Loucy (cell line): ENCODE measurements at regions not wholly inside any gene's neighbourhood (a gene's known extent, or its start where the extent isn't known, plus 50 kb on each side); places are given as distances from the start of the nearest gene placed in this dataset.

ENCODE experiments used
- H2AFZ ChIP-seq: fragments of 200-600 bp; sonication (generic); 2 replicates; pipeline ENCODE4 v1.6.0; 2016; ENCODE audit warnings: antibody characterized with exemption, mild to moderate bottlenecking, low read length, moderate library complexity
- H3F3A ChIP-seq: fragments of 200-600 bp; 2 replicates; pipeline ENCODE4 v1.6.0; 2016; ENCODE audit warnings: antibody characterized with exemption, low read depth, mild to moderate bottlenecking
- H3K27me3 ChIP-seq: fragments of 200-600 bp; sonication (generic); 2 replicates; pipeline ENCODE4 v1.6.1; 2014; ENCODE audit warnings: low read length, mild to moderate bottlenecking; ENCODE audit not compliant: insufficient read depth, poor library complexity, severe bottlenecking
- H3K36me3 ChIP-seq: fragments of 200-600 bp; sonication (generic); 2 replicates; pipeline ENCODE4 v1.6.1; 2016; ENCODE audit warnings: low read length; ENCODE audit not compliant: insufficient read depth
- H3K4me1 ChIP-seq: fragments of 200-600 bp; sonication (generic); 2 replicates; pipeline ENCODE4 v1.5.1; 2014; ENCODE audit warnings: low read length, mild to moderate bottlenecking; ENCODE audit not compliant: insufficient read depth, poor library complexity, severe bottlenecking
- H3K4me2 ChIP-seq: fragments of 200-600 bp; sonication (generic); 2 replicates; pipeline ENCODE4 v1.6.0; 2014; ENCODE audit warnings: antibody characterized with exemption, low read length, low read depth, mild to moderate bottlenecking; ENCODE audit not compliant: poor library complexity, severe bottlenecking
- H3K4me3 ChIP-seq: fragments of 200-600 bp; sonication (generic); 2 replicates; pipeline ENCODE4 v1.5.1; 2014; ENCODE audit warnings: low read length, mild to moderate bottlenecking, mixed read lengths; ENCODE audit not compliant: poor library complexity, severe bottlenecking
- H3K79me2 ChIP-seq: fragments of 200-600 bp; sonication (generic); 2 replicates; pipeline ENCODE4 v1.6.1; 2014; ENCODE audit warnings: low read length; ENCODE audit not compliant: insufficient read depth
- H3K9ac ChIP-seq: fragments of 200-600 bp; sonication (generic); 2 replicates; pipeline ENCODE4 v1.6.0; 2014; ENCODE audit warnings: mild to moderate bottlenecking, low read depth, low read length, moderate library complexity; ENCODE audit not compliant: poor library complexity, severe bottlenecking
- H3K9me2 ChIP-seq: fragments of 200-600 bp; sonication (generic); replicated peaks from 2 replicates; pipeline ENCODE4 v1.6.1; 2016; ENCODE audit warnings: low read depth, low read length, mixed read lengths
- H3K9me3 ChIP-seq: fragments of 200-600 bp; sonication (generic); 2 replicates; pipeline ENCODE4 v1.6.1; 2014; ENCODE audit warnings: mild to moderate bottlenecking, antibody characterized with exemption, low read length, low read depth; ENCODE audit not compliant: insufficient read depth
- H4K20me1 ChIP-seq: fragments of 200-600 bp; sonication (generic); 2 replicates; pipeline ENCODE4 v1.6.0; 2014; ENCODE audit warnings: antibody characterized with exemption, low read length, mild to moderate bottlenecking; ENCODE audit not compliant: insufficient read depth, poor library complexity, severe bottlenecking
- EZH2phosphoT487 ChIP-seq: fragments of 200-600 bp; IDR thresholded peaks from 2 replicates; pipeline ENCODE4 v1.6.1; 2018; ENCODE audit warnings: antibody characterized with exemption, mild to moderate bottlenecking, moderate library complexity, borderline replicate concordance
- TF ChIP-seq, protein P1 (sequence below): fragments of 200-600 bp; sonication (generic); conservative IDR thresholded peaks from 2 replicates; pipeline ENCODE4 v1.5.1; 2014; ENCODE audit warnings: mild to moderate bottlenecking, antibody characterized with exemption, low read length

DNA sequence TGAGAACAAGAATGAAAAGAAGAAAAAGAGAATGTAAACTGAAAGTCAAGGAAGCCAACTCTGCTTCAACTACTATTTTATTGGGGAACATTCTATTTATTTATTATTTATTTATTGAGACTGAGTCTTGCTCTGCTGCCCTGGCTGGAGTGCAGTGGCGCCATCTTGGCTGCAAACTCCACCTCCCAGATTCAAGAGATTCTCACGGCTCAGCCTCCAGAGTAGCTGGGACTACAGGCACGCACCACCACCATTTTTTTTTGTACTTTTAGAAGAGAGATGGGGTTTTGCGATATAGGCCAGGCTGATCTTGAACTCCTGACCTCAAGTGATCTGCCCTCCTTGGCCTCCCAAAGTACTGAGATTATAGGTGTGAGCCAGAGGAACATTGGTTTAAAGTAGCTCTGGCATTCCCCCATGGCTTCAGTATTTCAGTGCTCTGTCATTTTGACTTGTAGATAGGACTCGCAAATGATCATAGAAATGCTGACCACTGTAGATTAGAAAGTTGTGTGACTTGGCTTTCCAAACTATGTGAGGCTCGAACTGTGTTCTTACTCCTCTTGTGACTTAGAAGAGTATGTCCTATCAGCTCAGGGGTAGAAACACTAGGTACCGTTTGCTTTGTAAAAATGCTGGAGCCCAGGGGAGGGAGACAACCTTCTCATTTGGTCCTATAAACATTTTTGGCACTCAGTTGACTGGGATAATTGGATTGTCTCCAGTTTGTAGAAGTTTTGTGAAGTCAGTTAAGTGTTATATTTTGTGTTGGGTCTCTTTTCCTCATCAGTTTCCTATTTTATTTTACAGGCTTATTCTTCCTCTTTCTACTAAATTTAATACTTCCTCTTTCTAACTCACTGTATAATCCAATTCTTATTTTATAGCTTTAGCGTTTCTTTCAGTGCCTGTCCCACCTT lies 544.9 kb upstream of the CITED2 start:
- Histone ChIP-seq H2AFZ (no peak overlapping the region), H3K4me3 (no peak overlapping the region), H3K36me3 (no peaks in the 10 kb centered on the region), H3K79me2 (no peaks in the 10 kb centered on the region), H3K27me3 (no peaks in the 10 kb centered on the region), H3K4me1 (no peaks in the 10 kb centered on the region), H3F3A (no peaks in the 10 kb centered on the region), H3K9ac (no peak overlapping the region), H3K9me3 (no peaks in the 10 kb centered on the region), H4K20me1 (no peaks in the 10 kb centered on the region), H3K4me2 (no peak overlapping the region), H3K9me2 (no peaks in the 10 kb centered on the region)
- no peak for TF ChIP-seq EZH2phosphoT487
- TF ChIP-seq, protein P1, sequence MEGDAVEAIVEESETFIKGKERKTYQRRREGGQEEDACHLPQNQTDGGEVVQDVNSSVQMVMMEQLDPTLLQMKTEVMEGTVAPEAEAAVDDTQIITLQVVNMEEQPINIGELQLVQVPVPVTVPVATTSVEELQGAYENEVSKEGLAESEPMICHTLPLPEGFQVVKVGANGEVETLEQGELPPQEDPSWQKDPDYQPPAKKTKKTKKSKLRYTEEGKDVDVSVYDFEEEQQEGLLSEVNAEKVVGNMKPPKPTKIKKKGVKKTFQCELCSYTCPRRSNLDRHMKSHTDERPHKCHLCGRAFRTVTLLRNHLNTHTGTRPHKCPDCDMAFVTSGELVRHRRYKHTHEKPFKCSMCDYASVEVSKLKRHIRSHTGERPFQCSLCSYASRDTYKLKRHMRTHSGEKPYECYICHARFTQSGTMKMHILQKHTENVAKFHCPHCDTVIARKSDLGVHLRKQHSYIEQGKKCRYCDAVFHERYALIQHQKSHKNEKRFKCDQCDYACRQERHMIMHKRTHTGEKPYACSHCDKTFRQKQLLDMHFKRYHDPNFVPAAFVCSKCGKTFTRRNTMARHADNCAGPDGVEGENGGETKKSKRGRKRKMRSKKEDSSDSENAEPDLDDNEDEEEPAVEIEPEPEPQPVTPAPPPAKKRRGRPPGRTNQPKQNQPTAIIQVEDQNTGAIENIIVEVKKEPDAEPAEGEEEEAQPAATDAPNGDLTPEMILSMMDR = no peak

DNA sequence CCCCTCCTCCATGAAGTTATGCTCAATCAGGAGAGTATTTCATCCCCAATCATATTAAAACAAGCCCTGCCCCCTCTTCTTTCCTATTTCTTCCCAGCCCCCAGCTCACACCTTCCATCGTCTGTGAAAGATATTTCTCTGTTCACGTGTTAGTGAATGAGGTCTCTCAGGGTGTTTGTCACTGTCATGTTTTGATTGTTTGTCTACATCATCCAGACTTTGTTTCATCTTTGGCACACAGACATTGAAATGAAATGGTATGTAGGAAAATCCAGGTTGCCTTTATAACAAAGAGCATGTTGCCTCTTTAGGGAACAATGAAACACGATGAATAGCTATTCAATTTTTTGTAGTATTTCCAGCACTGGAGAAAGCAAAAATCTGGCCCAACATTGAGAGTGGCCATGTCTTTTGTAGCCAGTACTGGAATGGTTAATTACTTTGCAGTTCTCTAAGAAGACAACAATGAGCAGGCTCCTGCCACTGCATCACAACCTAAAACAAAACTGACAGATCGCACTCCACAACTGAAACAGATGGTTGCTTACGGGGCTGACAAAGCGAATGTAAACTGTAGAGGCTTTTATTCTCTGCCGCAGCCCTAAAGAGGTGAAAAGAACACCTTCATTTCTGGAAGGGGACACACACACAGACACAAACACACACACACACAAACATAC lies 543.6 kb upstream of the CITED2 start:
- Histone ChIP-seq H4K20me1 (no peaks in the 10 kb centered on the region), H3K4me2 (no peak overlapping the region), H3K9ac (no peak overlapping the region), H3K9me3 (no peaks in the 10 kb centered on the region), H3K4me1 (no peaks in the 10 kb centered on the region), H3K9me2 (no peaks in the 10 kb centered on the region), H3K27me3 (no peaks in the 10 kb centered on the region), H3K4me3 (no peak overlapping the region), H2AFZ (no peak overlapping the region), H3K36me3 (no peaks in the 10 kb centered on the region), H3F3A (no peaks in the 10 kb centered on the region), H3K79me2 (no peaks in the 10 kb centered on the region)
- no peak for TF ChIP-seq EZH2phosphoT487

DNA sequence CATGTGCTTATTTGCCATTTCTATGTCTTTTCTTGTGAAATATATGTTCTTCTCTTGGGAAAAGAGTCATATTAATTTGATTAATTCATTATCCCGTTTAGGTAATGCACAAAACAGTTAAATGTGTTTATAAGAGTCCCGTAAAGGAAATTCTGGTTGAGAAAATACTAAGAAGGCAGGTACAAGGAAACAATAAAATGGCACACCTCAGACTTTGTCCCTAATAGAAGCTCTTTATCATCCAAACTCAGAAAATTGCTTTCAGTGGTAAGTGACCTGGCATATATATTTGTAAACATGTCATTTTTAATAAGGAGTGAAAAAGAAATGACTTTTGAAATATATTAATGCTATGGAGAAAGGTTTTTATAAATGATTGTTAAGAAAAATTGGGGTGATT lies 540.5 kb upstream of the CITED2 start:
- no peak overlapping the region for H2AFZ ChIP-seq
- no peaks in the 10 kb centered on the region for H4K20me1 ChIP-seq
- no peaks in the 10 kb centered on the region for H3K4me1 ChIP-seq
- H3K9me2 ChIP-seq = 0 out of 2 replicates have a peak, but pooled peaks cover 6% of the 10 kb centered on the region
- no peak overlapping the region for H3K9ac ChIP-seq
- no peaks in the 10 kb centered on the region for H3K9me3 ChIP-seq
- H3K79me2 ChIP-seq = no peaks in the 10 kb centered on the region
- H3K4me3 ChIP-seq = no peak overlapping the region
- TF ChIP-seq, protein P1 = no peak
- TF ChIP-seq EZH2phosphoT487 = no peak
- H3K27me3 ChIP-seq = no peaks in the 10 kb centered on the region
- no peak overlapping the region for H3K4me2 ChIP-seq
- H3F3A ChIP-seq = no peaks in the 10 kb centered on the region
- no peaks in the 10 kb centered on the region for H3K36me3 ChIP-seq
